ENCODE measurements at regions not wholly inside any gene's neighbourhood (a gene's known extent, or its start where the extent isn't known, plus 50 kb on each side); places are given as distances from the start of the nearest gene placed in this dataset.

DNA sequence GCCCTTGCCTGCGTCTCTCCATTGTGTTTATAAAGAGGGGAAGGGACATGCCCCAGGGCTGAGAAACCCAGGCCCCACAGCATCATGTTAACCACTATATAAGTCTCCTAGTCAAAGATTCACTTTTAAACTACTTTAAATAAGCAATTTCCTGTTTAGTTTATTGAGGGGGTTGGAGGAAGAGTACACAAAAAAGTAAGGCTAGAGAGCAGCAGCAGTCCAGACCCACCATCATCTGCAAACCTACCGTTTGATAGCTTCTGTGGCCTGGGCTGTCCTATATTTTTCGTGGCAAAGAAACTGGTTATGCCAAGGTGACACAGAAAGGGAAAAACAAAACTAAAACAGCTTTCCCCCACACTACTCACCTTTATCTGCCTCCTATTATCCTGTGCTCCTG, 646.1 kb downstream of the IRS1 start:
- no peak for DNase-seq

DNA sequence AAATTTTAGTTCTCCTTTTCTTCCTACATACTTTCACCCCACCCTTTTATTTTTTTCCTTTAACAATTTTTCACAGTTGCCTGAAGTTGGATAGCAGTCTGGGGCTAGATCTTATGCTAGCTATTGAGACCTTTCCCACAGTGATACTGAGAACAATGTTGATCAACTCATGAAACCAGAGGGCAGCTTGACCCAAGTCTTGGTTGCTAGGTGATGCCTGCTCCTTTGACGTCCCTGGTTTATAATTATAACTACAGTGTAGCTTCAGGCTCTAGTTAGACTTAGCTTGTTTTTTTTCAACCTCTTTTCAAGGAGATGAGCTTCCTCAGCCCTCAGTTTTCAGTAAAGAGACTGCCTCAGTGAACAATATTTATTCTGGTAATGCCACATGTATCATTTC, 648.5 kb downstream of the IRS1 start:
- no peak for DNase-seq

DNA sequence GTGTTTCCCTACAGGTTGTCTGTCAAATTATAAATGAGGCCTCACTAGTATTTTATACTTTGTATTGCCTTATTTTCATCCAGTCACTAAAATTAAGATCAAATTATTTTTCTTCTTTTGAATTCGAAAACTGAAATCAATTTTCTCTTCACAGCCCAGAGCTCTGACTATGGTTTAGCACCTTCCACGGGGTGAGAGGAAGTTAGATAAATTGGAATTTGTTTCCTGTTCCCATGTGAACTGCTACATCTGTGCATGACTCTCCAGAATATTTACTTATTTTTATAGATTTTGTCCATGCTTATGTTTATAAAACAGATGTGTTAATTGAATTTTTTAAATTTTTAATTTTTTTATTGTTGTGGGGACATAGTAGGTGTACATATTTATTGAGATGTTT, 656.5 kb downstream of the IRS1 start:
- no peak for DNase-seq

DNA sequence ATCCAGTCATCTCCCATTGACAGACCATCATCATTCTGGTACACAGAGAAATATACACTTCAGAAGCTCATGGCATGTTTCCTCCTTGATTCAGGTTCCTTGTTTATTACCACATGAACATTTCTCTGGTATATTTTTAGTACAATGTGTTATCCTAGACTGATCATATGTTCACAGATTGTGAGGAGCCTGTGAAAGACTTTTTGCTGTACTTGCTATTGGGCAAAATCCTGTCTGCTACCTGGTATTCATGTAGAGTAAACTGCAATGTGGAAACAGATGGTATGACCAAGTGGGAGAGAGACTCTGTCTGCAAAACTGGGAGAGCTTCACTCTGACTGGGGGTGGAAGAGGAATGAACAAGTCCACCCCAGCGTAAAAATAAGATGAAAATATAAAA, 657.2 kb downstream of the IRS1 start:
- no peak for DNase-seq

DNA sequence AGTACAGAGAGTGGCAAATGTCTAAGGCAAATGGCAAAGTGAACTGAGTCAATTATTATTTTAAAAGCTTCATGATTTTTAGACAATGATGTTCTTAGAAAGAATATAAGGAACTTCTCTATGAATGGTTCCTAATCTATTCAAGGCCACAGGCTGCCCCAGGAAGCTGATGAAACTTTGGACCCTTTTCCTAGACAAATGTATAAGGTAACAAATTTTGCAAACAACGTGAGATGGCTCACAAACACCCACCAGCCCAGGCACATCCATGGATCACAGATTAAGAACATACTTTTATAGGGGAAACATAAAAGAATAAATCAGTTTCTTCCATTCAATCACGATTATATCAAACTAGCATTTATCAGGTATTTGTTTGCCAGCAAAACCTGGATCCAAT, 659.0 kb downstream of the IRS1 start:
- no peak for DNase-seq

DNA sequence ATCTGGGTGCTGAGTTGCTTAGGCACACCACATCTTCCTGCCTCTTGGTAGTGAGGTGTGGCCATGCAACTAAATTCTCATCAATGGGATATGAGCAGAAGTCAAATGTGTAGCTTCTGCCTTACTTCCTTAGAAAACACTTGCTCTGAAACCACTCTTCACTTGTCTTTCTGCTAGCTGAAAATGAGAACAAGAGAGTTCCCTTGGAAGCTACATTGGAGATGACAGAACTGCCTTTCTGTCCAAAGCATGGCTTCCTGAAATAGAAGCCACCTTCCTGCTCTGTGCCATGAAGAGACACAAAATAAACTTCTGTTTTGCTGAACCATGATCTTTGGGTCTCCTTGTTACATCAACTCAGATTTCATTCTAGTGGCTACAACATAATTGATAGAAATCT, 659.9 kb downstream of the IRS1 start:
- DNase-seq: no peak

DNA sequence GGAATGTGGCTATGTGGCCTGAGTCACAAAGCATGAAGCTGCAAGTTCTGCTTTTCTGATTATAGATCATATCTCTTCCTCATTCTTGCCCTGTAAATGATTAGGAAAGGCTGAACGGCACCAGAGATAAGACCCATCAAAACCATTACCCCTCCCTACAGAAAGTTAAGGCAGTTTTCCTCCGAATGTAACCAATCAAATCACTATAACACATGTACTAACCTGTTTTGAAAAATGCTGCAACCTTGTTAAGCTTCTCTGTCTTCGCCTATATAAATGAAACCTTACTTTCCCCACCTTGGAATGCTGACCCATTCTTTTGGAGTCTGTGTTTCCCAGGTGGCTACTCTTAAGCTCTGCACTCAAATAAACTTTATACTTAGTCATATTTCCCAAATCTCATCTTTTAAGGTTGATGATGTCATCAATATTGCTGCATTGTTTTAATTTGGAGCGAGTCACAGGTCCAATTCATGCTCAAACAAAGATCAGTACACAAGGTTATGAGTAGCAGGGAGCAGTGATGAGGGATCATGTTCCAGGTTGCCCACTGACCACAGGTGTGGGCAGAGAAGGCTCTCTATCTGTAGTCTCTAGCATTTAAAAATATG, 662.3 kb downstream of the IRS1 start:
- no peak for DNase-seq

DNA sequence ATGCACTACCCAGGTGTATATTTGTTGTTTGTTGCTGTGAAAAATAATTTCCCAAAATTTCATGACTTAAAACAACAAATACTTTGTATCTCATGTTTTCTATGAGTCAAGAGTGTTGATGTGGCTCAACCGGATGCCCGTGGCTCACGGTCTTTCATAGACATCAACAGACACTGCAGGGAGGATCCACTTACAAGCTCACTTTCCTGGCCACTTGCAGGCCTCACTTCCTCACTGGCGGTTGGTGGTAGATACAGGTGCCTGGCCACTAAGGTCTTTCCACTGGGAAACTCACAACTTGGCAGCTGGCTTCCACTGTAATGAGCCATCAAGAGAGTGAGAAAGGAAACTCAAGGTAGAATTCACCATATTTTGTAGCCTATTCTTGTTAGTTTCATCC, 662.9 kb downstream of the IRS1 start:
- no peak for DNase-seq

DNA sequence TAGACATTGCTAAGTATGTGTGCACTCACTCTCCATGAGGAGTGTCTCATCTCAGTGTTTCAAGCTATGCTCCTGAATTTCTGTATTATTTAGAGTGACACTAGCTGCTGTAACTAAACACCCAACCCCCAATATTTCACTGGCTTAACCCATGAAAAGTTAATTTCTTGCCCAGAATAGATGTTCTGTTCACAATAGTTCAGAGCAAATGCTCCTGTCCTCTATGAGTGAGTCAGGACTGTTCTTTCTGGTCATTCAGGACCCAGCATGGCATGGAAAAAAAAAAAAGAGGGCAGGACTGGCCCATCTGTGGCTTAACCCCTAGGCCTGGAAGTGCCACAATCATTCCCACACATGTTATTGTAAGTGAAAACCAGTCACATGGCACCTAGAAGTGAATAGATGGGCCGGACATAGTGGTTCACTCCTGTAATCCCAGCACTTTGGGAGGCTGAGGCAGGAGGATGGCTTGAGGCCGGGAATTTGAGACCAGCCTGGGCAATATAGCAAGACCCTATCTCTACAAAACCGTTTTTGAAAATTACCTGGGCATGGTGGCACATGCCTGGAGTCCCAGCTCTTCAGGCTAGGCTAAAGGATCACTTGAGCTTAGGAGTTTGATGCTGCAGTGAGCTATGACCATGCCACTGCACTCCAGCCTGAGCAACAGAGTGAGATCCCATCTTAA, 663.6 kb downstream of the IRS1 start:
- no peak for DNase-seq

DNA sequence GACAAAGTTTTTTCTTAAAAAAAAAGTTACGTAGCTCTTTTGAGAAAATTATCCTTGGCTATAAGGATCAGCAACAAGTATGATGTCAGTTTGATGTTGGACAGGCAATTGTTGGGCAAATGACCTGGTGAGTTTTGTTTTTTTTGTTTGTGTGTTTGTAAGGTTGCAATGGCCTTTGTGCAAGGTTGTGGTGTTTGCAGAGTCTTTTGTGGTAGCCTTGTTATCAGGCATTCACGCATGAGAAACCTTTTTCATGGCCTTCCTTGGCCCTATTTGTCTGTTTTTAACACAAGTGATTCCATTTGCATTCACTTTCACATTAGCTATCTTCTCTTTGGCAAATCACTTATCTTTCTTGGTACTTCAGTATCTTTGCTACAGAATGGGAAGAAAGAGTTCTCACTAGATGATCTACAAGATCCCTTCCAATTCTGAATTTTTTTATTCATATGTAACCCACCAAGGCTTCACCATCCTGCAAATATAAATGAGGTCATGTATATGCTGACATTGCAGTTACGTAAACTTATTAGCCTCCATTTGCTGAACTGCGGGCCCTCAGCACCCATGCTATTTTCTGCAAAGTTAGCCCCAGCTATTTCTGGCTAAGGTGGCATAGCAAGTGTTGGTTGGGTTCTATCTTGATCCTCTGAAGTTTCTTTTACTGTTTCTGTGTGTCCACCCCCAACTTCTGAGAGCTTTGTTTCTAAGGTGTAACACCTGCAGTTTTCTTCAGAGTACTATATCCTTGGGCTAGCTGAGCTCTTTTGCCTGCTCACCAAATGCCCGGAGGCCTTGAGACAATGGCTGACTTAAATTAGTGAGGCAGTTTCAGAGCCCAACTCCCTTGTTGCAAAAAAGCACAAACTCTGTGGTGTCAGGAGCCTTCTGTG, 667.1 kb downstream of the IRS1 start:
- DNase-seq: no peak

DNA sequence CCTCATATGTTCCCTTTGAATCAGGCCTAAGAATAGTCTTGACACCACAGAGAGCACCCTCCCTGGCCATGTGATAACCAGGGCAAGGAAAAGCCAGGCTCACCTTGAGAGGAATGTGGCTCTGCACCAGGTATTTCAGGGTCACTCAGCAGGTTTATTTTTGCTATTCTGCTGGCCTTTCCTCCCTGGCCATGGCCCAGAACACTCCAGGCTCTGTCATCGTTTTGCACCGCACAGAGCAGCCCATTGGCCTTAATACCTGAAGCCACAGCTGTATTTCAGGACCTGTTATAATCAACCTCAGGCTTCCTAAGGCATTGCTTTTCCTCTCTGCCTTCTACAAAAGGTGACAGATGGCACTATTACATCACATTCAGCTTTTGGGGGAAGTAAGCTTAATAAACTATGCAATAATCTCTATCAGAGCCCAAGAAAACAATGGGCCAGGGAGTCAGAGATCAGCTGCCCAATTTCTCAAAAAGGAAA, 668.3 kb downstream of the IRS1 start:
- DNase-seq: peak; percentile 67

DNA sequence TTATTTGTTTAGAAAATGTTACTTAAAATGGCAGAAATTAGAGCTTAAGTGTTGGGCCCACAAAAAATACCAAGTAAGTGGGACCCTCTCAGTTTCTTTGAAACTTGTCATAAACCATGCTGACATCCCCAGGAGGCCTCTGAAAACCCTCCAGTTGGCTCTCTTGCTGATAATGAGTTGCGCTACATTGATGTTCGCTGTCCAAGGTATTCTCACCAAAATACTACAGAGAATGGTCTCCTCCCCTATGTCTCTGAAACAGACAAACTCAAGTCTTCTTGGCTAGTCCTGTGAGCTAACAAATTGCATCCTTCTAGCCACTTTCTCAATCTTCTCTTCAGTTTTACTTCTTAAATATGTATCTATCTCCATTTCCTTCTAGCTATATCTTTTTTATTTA, 669.4 kb downstream of the IRS1 start:
- no peak for DNase-seq

DNA sequence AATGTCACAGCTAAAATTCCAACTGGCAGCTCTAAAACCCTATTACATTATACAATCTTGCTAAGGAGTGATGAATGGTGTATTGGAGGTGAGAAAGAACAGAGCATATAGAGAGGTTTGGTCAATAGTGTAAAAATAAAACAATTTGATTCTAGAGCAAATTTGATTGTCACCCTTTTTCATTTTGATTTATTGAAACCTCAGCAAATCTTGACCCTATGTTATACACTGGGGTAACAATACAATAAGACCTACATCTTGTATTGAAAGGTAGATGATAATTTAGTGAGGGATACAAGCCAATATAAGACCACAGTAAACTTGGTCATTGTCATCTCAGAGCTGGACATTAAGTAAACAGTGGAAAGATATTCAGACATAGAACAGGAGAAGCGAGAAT, 671.9 kb downstream of the IRS1 start:
- no peak for DNase-seq

DNA sequence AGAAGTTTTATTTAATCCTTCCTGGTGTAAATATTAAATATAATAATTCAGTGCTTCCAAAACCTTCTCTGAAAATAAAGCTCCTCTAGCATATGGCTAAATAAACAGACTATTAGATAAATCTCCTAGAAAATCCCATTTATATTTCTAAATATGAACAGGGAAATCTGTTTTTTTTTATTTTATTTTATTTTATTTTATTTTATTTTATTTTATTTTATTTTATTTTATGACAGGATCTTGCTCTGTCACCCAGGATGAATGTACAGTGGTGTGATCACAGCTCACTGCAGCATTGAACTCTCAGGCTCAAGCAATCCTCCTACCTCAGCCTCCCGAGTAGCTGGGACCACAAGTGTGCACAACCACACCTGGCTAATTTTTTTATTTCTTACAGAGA, 673.5 kb downstream of the IRS1 start:
- DNase-seq: no peak

DNA sequence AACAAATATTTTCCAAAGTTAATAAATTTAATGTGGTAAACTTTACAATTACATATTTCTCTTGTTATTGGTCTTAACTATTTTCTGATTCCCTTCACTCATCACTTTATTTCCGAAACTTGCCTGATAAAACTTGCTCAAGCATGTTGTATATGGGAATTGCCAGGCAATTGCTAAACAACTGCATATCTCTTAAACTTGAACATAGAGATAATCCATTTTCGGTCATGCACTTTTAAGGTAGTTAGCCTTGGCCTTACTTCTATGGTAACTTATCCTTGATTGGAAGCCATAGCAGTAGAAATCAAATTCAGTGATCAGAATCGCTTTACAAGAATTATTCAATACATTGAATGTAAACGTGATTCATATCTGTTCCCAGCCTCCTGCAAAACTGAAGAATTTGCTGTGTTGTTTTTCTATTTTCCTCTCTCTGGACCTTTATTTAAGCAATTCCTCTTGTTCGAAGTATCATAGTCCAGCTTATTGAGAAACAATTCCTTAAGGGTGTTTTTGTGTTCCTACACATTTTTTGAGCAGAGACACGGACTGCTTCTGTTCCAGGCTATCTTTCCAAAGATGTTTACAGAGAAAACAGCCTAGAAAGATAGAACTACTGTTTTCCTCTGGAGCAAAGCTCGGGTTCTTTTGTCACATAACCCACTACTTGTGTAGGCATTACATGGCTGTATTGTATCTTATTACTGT, 674.3 kb downstream of the IRS1 start:
- no peak for DNase-seq

DNA sequence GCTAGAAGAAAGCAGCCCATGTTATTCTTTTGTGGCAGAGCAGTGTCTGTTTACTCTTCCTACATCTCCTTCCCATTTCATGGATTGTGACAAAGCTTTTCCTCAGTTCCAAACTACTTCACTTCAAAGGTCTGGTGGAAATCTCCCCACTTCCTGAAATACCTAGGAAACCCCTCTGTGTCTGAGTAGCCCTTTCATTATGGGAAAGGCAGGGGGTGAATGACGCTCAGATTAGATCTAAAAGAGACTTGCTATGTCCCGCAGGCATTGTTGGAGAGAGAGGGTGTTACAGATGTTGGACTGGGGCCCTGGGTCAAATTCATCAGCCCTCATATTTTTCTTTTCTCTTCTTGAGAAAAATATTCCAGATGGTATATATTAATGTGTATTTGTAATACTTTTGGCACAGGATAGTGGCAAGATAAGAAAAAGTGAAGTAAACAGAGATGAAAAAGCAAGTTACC, 675.0 kb downstream of the IRS1 start:
- no peak for DNase-seq

DNA sequence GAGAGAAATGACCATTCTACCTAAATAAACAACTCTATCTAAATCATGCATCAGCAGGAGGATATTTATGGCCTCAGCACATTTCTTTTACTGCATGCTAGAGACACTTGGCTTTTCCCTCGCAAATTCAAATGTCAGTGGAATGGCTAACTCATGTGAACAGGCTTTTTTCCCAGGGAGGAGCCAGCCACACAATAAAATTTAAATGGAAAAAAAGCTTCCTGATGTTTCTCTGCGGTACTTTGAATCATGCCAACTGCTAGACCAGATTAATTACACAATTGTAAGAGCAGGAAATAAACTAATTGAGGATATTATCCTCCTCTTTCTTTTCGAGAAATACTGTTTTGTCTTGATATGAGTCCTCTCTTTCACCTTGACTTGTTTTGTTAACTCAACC, 676.3 kb downstream of the IRS1 start:
- DNase-seq: no peak

DNA sequence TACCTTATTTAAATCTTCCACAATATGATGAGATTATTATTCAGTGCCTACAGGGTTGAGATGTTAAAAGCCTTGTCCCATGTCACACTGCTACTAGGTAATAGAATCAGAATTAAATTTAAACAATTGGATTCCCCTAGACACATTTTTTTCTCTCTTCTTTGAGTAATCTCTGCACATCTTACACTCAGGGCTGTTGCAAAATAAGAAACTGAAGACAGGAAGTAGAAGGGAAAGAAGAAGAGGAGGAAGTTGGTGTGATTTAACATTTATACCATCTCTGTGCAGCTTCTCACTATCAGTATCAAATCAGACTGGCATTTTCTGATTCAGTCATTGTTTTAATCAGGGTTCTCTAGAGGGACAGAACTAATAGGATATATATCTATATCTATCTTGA, 677.6 kb downstream of the IRS1 start:
- no peak for DNase-seq

DNA sequence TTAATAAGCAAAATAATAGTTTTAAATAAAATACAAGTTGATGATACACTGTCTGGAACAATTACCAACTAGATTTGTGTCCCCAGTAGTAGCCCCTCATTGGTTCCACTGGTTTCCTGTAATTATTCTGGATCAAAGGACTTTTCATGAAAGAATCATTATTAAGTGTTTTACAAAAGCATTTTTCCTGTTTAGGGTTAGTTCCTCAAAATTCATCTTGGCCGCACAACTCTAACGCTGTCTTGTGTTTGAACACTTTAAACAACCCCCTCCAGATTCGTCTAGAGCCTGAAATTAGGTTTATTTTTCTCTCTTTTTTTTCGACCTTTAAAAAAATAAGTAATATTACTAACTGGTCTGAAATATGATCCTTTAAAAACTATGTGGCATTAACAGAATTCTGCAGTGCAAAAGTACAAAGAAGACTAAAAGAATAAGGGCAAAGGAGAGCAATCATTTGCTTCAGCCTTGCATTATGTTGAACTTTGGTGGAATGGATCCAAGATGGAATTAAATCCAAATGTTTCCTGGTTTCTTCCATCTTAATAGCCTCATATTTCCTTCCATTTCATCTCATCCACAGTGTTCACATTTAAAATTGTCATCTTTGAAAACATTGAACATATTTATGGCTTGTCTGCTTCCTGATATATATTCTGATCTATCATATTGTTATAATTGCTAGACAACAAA, 678.4 kb downstream of the IRS1 start:
- no peak for DNase-seq

DNA sequence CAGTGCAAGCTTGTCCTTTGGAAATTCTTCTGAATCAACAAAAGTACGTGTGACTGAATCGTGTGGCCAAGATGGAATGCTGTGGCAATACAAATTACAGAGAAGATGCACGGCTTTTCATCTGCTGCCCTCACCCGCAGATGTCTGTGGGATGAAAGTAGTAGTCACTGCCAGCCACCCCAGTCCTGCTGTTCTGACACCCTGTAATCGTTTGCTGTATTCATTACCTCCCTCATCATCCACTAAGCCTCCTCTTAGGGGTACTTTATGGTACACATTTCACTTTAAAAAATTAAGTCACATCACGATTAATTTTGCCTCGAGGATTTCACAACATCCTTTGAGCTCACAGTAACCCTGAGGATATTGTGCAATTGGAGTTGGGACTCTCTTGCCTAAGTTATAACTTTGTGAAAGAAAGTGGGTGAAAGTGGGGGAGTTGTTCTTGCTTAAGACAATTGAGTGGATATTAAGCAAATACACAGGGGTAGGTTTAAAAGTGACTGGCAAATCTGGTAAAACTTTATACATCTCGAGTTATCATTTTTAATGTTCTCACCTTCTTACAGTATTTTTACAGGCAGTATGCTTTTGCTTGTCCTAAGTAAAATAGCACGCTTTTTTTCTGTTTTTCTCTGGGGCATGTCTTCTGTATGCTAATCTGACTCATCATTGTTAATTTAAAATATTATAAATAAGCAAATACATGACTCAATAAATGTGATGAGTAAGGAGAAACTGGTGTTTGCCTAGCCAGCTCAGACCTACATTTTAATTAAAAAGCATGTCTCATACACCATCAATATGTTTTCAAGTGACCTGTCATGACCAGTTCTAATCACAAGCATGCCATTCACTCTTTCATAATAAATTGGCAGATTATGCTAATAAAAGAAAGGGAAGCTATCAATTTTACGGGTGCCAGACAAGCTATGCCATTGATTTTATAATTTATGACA, 680.9 kb downstream of the IRS1 start:
- DNase-seq: no peak

DNA sequence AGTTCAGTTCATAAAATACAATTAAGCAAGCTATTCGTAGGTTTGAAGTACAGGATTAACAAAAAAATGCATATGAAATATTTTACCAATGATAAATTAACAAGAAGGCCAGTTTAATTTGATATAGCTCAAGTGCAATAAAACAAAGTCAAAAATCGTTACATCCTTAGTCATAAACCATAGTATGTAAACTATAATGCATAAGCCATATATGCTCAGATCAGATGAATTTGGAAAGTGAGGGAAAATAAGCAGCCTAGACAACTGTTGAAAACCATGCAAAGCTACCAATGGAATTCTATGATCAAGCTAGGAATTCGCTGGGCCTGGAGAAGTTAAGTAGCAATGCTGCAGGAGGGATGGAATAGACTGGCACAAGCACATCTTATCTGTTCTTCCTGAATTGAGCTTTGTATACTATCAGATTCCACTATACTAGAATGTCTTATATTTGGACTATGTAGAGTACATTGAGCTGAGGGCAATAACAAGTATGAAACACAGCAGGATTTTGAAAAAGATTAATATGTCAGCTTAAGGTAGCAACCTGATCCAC, 682.0 kb downstream of the IRS1 start:
- no peak for DNase-seq
